Naive B cell (primary cell): ENCODE measurements at regions not wholly inside any gene's neighbourhood (a gene's known extent, or its start where the extent isn't known, plus 50 kb on each side); places are given as distances from the start of the nearest gene placed in this dataset.
"Not testable (repeated sequence)": the region's sequence is repeated elsewhere in the genome, so short reads cannot be mapped to it uniquely, and the experiment has no call there.

Experiments used
- ATAC-seq, 2 donors: fragments of 150-1000 bp; cut with Tn5 transposase; 2 replicates each; pipeline ENCODE4 v1.10.0; 2021; ENCODE audit warnings: low read depth in 2 of 2, mild to moderate bottlenecking in 2 of 2, moderate library complexity in 2 of 2
- DNase-seq: peaks from one replicate; pipeline ENCODE4 v3.0.0; 2022
- H3K27ac Mint-ChIP-seq, 6 donors: one replicate each; pipeline ENCODE4 v1.8.0; 2020 to 2022; ENCODE audit warnings: mild to moderate bottlenecking in 6 of 6, mixed read lengths in 6 of 6, moderate library complexity in 5 of 6, inconsistent platforms in 2 of 6
- H3K27me3 Mint-ChIP-seq, 3 donors: one replicate each; pipeline ENCODE4 v1.8.0; 2021 to 2022; ENCODE audit warnings: mixed read lengths in 3 of 3, mild to moderate bottlenecking in 1 of 3
- H3K36me3 Mint-ChIP-seq, 2 donors: one replicate each; pipeline ENCODE4 v1.8.0; 2020 to 2022; ENCODE audit warnings: mixed read lengths in 2 of 2, inconsistent platforms in 1 of 2, mild to moderate bottlenecking in 1 of 2
- H3K4me1 Mint-ChIP-seq, 3 donors: one replicate each; pipeline ENCODE4 v1.8.0; 2020 to 2022; ENCODE audit warnings: mixed read lengths in 3 of 3, inconsistent platforms in 1 of 3, mild to moderate bottlenecking in 1 of 3, moderate library complexity in 1 of 3
- H3K4me3 Mint-ChIP-seq, 8 donors: one replicate each; pipeline ENCODE4 v1.8.0; 2020 to 2022; ENCODE audit warnings: mild to moderate bottlenecking in 8 of 8, mixed read lengths in 8 of 8, moderate library complexity in 8 of 8, inconsistent platforms in 2 of 8
- H3K9me3 Mint-ChIP-seq, 7 donors: one replicate each; pipeline ENCODE4 v1.8.0; 2020 to 2022; ENCODE audit warnings: mixed read lengths in 7 of 7, mild to moderate bottlenecking in 5 of 7, inconsistent platforms in 2 of 7, moderate library complexity in 1 of 7

DNA sequence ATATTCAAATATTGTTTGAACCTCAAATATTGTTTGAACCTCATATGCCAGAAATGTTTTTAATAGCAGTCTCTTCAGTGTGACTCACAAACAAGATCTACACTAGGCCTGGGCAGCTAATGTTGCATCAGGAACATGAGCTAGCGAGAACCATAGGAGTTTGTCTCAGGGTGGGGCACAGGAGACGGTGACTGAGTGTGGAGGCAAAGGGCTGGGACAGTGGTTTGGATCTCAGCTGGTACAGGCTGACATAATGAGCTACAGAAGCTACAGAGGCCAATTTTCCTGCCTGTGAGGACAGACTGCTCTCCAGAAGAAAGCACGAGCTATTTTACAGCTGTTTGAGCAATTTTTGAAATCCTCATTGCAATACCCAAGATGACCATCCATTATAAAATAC is 224.7 kb downstream of the CENPC start:
- no peak for DNase-seq
- Mint-ChIP-seq H3K4me1 (no peaks in the 10 kb centered on the region), H3K27ac (peak overlapping the region in 1 of 6 donors; percentile 24), H3K27me3 (peaks cover 0 to 9% (median 0%) of the 10 kb centered on the region in 3 donors), H3K4me3 (no peak overlapping the region), H3K36me3 (no peaks in the 10 kb centered on the region), H3K9me3 (peaks cover 0 to 4% (median 0%) of the 10 kb centered on the region in 7 donors)
- ATAC-seq = no peak

GRCh38 chr4:67319607-67320006 is 225.7 kb downstream of the CENPC start:
- not testable (repeated sequence) for H3K9me3 Mint-ChIP-seq, H3K4me3 Mint-ChIP-seq, DNase-seq, H3K27ac Mint-ChIP-seq, H3K36me3 Mint-ChIP-seq, H3K27me3 Mint-ChIP-seq, H3K4me1 Mint-ChIP-seq, ATAC-seq

DNA sequence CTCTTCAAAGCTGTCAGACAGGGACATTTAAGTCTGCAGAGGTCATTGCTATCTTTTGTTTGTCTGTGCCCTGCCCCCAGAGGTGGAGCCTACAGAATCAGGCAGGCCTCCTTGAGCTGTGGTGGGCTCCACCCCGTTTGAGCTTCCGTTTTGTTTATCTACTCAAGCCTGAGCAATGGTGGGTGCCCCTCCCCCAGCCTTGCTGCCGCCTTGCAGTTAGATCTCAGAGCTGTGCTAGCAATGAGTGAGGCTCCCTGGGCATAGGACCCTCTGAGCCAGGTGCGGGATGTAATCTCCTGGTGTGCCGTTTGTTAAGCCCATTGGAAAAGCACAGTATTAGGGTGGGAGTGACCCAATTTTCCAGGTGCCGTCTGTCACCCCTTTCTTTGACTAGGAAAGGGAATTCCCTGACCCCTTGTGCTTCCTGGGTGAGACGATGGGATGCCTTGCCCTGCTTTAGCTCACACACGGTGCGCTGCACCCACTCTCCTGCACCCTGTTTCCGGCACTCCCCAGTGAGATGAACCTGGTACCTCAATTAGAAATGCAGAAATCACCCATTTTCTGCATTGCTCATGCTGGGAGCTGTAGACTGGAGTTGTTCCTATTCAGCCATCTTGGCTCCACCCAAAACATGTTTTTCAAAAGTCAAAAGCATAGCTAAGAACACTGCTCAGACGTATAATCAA is 244.7 kb downstream of the CENPC start:
- H3K27ac Mint-ChIP-seq, H3K36me3 Mint-ChIP-seq, H3K9me3 Mint-ChIP-seq, ATAC-seq, DNase-seq, H3K4me3 Mint-ChIP-seq, H3K27me3 Mint-ChIP-seq, H3K4me1 Mint-ChIP-seq: not testable (repeated sequence)

- Mint-ChIP-seq H3K27me3 (peaks cover 0 to 7% (median 0%) of the 10 kb centered on the region in 3 donors), H3K36me3 (peaks cover 0 to 2% of the 10 kb centered on the region in 2 donors), H3K4me3 (no peak overlapping the region), H3K9me3 (peaks cover 0 to 8% (median 3%) of the 10 kb centered on the region in 7 donors), H3K4me1 (no peaks in the 10 kb centered on the region), H3K27ac (no peak overlapping the region)
- no peak for DNase-seq
- ATAC-seq = no peak
Measured at GRCh38 chr4:67292636-67293035, 252.7 kb downstream of the CENPC start.

DNA sequence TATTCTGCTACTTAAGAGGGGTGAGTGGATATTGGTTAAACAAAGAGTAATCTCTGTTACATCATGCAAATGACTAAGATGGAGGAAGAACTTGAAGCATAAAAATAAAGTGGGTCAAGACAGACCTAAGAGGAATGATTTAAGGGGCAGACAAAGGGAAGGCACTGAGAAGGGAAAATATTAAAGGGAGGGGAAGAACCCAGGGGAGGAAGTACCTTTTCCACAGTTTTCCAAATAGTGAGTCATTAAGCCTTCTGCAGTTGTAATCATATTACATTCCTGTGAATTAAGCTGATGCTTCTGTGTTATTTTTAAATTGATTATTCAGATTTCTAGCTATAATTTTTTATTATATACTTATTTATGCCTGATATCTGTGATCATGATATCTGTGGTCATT is 253.3 kb downstream of the CENPC start:
- no peak for ATAC-seq
- H3K27ac Mint-ChIP-seq = no peak overlapping the region
- H3K9me3 Mint-ChIP-seq = peaks cover 2 to 9% (median 5%) of the 10 kb centered on the region in 7 donors
- no peak for DNase-seq
- peaks cover 0 to 7% of the 10 kb centered on the region in 2 donors for H3K36me3 Mint-ChIP-seq
- peaks cover 0 to 7% (median 0%) of the 10 kb centered on the region in 3 donors for H3K27me3 Mint-ChIP-seq
- H3K4me3 Mint-ChIP-seq = no peak overlapping the region
- H3K4me1 Mint-ChIP-seq = no peaks in the 10 kb centered on the region

GRCh38 chr4:67291644-67292043 is 253.7 kb downstream of the CENPC start:
- no peak for ATAC-seq
- no peak overlapping the region for H3K27ac Mint-ChIP-seq
- no peaks in the 10 kb centered on the region for H3K4me1 Mint-ChIP-seq
- no peak for DNase-seq
- H3K4me3 Mint-ChIP-seq = no peak overlapping the region
- H3K27me3 Mint-ChIP-seq = peaks cover 0 to 7% (median 0%) of the 10 kb centered on the region in 3 donors
- H3K9me3 Mint-ChIP-seq = peaks cover 2 to 9% (median 5%) of the 10 kb centered on the region in 7 donors
- peaks cover 0 to 7% of the 10 kb centered on the region in 2 donors for H3K36me3 Mint-ChIP-seq

DNA sequence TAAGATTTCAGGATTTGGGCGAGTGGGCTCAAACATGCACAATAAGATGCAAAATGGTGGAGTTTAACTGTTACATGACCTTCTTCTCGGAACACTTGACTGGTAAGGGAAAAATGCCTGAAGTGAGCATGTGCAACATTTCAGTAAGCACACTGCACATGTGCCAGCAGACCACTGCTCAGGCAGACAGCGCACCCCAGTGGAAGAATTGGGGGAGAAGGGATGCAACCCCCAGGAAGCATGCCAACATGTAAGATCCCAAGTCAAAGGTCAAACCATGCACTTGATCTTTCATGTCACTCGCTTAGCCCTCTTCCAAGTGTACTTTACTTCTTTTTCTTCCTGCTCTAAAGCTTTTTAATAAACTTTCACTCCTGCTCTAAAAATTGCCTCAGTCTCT is 256.3 kb downstream of the CENPC start:
- ATAC-seq (no peak), DNase-seq (no peak)
- H3K27ac Mint-ChIP-seq = no peak overlapping the region
- H3K4me3 Mint-ChIP-seq = no peak overlapping the region
- peaks cover 0 to 7% (median 0%) of the 10 kb centered on the region in 3 donors for H3K27me3 Mint-ChIP-seq
- peaks cover 0 to 9% (median 2%) of the 10 kb centered on the region in 7 donors for H3K9me3 Mint-ChIP-seq
- peaks cover 0 to 7% of the 10 kb centered on the region in 2 donors for H3K36me3 Mint-ChIP-seq
- H3K4me1 Mint-ChIP-seq = no peaks in the 10 kb centered on the region

- DNase-seq = no peak
- Mint-ChIP-seq H3K27me3 (peaks cover 0 to 7% (median 0%) of the 10 kb centered on the region in 3 donors), H3K36me3 (peaks cover 0 to 7% of the 10 kb centered on the region in 2 donors), H3K9me3 (peaks cover 0 to 8% (median 5%) of the 10 kb centered on the region in 7 donors), H3K27ac (no peak overlapping the region), H3K4me3 (no peak overlapping the region), H3K4me1 (no peaks in the 10 kb centered on the region)
- ATAC-seq = no peak
Measured at GRCh38 chr4:67286724-67287123, 258.6 kb downstream of the CENPC start.

- no peaks in the 10 kb centered on the region for H3K4me1 Mint-ChIP-seq
- H3K36me3 Mint-ChIP-seq = peaks cover 0 to 7% of the 10 kb centered on the region in 2 donors
- DNase-seq (no peak), ATAC-seq (no peak)
- H3K27ac Mint-ChIP-seq = no peak overlapping the region
- H3K9me3 Mint-ChIP-seq = peaks cover 0 to 8% (median 5%) of the 10 kb centered on the region in 7 donors
- H3K4me3 Mint-ChIP-seq = no peak overlapping the region
- H3K27me3 Mint-ChIP-seq = no peaks in the 10 kb centered on the region
Measured at GRCh38 chr4:67282749-67283148, 262.6 kb downstream of the CENPC start.

DNA sequence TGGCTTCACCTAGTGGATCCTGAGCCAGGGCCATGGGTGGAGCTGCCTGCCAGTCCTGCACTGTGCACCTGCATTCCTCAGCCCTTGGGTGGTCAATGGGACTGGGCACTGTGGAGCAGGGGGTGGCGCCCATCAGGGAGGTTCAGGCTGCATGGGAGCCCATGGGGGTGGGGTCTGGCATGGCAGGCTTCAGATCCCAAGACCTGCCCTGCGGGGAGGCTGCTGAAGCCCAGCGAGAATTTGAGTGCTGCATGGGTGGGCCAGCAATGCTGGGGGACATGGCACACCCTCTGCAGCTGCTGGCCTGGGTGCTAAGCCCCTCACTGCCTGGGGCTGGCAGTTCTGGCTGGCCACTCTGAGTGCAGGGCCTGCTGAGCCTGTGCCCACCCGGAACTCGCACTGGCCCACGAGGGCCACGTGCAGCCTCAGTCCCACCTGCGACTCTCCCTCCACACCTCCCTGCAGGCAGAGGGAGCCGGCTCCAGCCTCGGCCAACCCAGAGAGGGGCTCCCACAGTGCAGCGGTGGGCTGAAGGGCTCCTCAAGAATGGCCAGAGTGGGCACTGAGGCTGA is 270.0 kb downstream of the CENPC start:
- Mint-ChIP-seq H3K4me3 (no peak overlapping the region), H3K36me3 (no peaks in the 10 kb centered on the region), H3K27me3 (no peaks in the 10 kb centered on the region), H3K9me3 (peaks cover 2 to 16% (median 9%) of the 10 kb centered on the region in 7 donors), H3K4me1 (no peaks in the 10 kb centered on the region), H3K27ac (no peak overlapping the region)
- DNase-seq (no peak), ATAC-seq (no peak)

DNA sequence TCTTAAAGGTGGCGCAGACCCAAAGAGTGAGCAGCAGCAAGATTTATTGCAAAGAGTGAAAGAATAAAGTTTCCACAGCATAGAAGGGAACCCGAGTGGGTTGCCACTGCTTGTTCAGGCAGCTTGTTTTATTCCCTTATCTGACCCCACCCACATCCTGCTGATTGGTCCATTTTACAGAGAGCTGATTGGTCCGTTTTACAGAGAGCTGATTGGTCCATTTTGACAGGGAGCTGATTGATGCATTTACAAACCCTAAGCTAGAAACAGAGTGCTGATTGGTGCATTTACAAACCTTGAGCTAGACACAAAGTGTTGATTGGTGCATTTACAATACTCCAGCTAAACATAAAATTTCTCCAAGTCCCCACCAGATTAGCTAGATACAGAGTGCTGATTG is 270.6 kb downstream of the CENPC start:
- ATAC-seq, H3K4me3 Mint-ChIP-seq, H3K4me1 Mint-ChIP-seq, H3K27ac Mint-ChIP-seq, H3K27me3 Mint-ChIP-seq, DNase-seq, H3K36me3 Mint-ChIP-seq: not testable (repeated sequence)
- H3K9me3 Mint-ChIP-seq = peaks cover 2 to 18% (median 9%) of the 10 kb centered on the region in 7 donors

- Mint-ChIP-seq H3K27ac (no peak overlapping the region), H3K4me1 (no peaks in the 10 kb centered on the region), H3K36me3 (no peaks in the 10 kb centered on the region), H3K4me3 (no peak overlapping the region), H3K27me3 (no peaks in the 10 kb centered on the region), H3K9me3 (peaks cover 5 to 21% (median 11%) of the 10 kb centered on the region in 7 donors)
- ATAC-seq (no peak), DNase-seq (no peak)
Measured at GRCh38 chr4:67273666-67274065, 271.6 kb downstream of the CENPC start.

- ATAC-seq = no peak
- no peaks in the 10 kb centered on the region for H3K4me1 Mint-ChIP-seq
- no peaks in the 10 kb centered on the region for H3K36me3 Mint-ChIP-seq
- no peak overlapping the region for H3K27ac Mint-ChIP-seq
- H3K27me3 Mint-ChIP-seq = no peaks in the 10 kb centered on the region
- DNase-seq = no peak
- no peak overlapping the region for H3K4me3 Mint-ChIP-seq
- H3K9me3 Mint-ChIP-seq = no peaks in the 10 kb centered on the region
Measured at GRCh38 chr4:67261971-67262370, 283.3 kb downstream of the CENPC start.

DNA sequence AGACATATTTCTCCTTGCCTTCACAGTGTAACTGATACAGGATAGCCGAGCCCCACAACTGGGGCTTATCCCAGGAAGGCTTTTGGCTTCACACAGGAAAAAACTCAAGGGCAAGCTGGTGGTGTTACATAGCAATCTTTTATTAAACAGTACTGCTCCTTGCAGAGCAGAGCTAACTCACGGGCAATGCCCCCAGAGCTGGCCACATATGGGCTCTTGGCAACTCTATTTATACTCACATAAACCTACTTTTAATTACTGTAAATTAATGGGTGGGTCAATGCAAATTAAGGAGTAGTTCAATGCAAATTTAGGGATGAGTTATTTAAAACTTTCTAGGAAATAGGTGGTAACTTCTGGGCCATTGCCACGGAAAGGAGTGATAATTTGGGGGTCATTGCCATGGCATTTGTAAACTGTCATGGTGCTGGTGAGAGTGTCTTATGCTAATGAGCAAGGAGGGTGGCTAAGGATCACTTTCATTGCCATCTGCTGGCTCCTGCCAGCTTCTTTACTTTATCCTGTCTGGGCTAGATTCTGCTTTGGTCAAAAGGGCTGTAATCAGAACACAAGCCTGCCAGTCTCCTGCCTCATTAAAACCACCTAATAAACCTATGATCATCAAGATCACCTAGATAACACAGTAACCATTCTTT is 288.8 kb downstream of the CENPC start:
- ATAC-seq (no peak), DNase-seq (no peak)
- Mint-ChIP-seq H3K4me3 (no peak overlapping the region), H3K27ac (no peak overlapping the region), H3K36me3 (no peaks in the 10 kb centered on the region), H3K27me3 (no peaks in the 10 kb centered on the region), H3K4me1 (no peaks in the 10 kb centered on the region), H3K9me3 (peaks cover 0 to 8% (median 0%) of the 10 kb centered on the region in 7 donors)
